Neural cell (in vitro differentiated cells): ENCODE measurements at regions not wholly inside any gene's neighbourhood (a gene's known extent, or its start where the extent isn't known, plus 50 kb on each side); places are given as distances from the start of the nearest gene placed in this dataset.

Experiments used
- CTCF ChIP-seq: fragments of 450-650 bp; IDR thresholded peaks from 2 replicates; pipeline ENCODE4 v1.5.1; 2014; ENCODE audit warnings: antibody characterized with exemption, mild to moderate bottlenecking, moderate library complexity; ENCODE audit not compliant: poor library complexity, severe bottlenecking
- EP300 ChIP-seq: fragments of 450-650 bp; conservative IDR thresholded peaks from 2 replicates; pipeline ENCODE4 v1.6.1; 2014; ENCODE audit warnings: antibody characterized with exemption, mild to moderate bottlenecking, moderate library complexity; ENCODE audit not compliant: poor library complexity, severe bottlenecking
- EZH2 ChIP-seq: fragments of 200-600, 300-800 bp; shearing (Covaris generic), sonication (generic); IDR thresholded peaks from 2 replicates; pipeline ENCODE4 v1.6.1; 2014; ENCODE audit warnings: antibody characterized with exemption, low read length, borderline replicate concordance, mild to moderate bottlenecking; ENCODE audit not compliant: insufficient read depth, poor library complexity, severe bottlenecking
- MXI1 ChIP-seq: fragments of 450-650 bp; conservative IDR thresholded peaks from 2 replicates; pipeline ENCODE4 v1.6.1; 2014; ENCODE audit warnings: antibody characterized with exemption, mild to moderate bottlenecking; ENCODE audit not compliant: poor library complexity, severe bottlenecking
- POLR2AphosphoS5 ChIP-seq: IDR thresholded peaks from 2 replicates; pipeline ENCODE4 v1.6.1; 2012
- RAD21 ChIP-seq: fragments of 450-650 bp; conservative IDR thresholded peaks from 2 replicates; pipeline ENCODE4 v1.6.1; 2014; ENCODE audit warnings: antibody characterized with exemption, mild to moderate bottlenecking, moderate library complexity
- SMC3 ChIP-seq: fragments of 450-650 bp; conservative IDR thresholded peaks from 2 replicates; pipeline ENCODE4 v1.6.1; 2014; ENCODE audit warnings: antibody characterized with exemption, mild to moderate bottlenecking, moderate library complexity; ENCODE audit not compliant: poor library complexity
- TAF1 ChIP-seq: IDR thresholded peaks from 2 replicates; pipeline ENCODE4 v1.6.1; 2012; ENCODE audit warnings: low read depth

GRCh38 chr2:94725543-94725942 lies 145.7 kb upstream of the TEKT4 start:
- TF ChIP-seq MXI1 (no peak), CTCF (no peak), EP300 (no peak), SMC3 (no peak), EZH2 (no peak), POLR2AphosphoS5 (no peak), RAD21 (no peak), TAF1 (no peak)
